ENCODE measurements at regions not wholly inside any gene's neighbourhood (a gene's known extent, or its start where the extent isn't known, plus 50 kb on each side); places are given as distances from the start of the nearest gene placed in this dataset.

- no peak overlapping the region for H2AK5ac ChIP-seq (ENCODE audit: low read length, severe bottlenecking)
- H3K9ac ChIP-seq (ENCODE audit: low read length), result no peak overlapping the region
- no peak for DNase-seq
- WGBS, result 83% methylated on average over 2 of the region's 2 CpGs
- no peak overlapping the region for H3K14ac ChIP-seq (ENCODE audit: low read length in 2 of 2)
- no peak overlapping the region for H3K23ac ChIP-seq (ENCODE audit: low read length in 2 of 2)
- H3K9me3 ChIP-seq (ENCODE audit: control insufficient read depth, low read length), result no peaks in the 10 kb centered on the region
- H3K27ac ChIP-seq (ENCODE audit: low read length, poor library complexity, severe bottlenecking), result no peak overlapping the region
- no peak overlapping the region for H2AFZ ChIP-seq (ENCODE audit: low read depth, low read length)
- no peaks in the 10 kb centered on the region for H3K79me1 ChIP-seq (replicated peaks; ENCODE audit: low read length, poor library complexity, severe bottlenecking)
- H3K18ac ChIP-seq (ENCODE audit: low read depth in 1 of 2, low read length in 2 of 2), result no peak overlapping the region
- no peak overlapping the region for H4K91ac ChIP-seq (ENCODE audit: low read length)
- no peak overlapping the region for H3K4ac ChIP-seq (ENCODE audit: low read depth in 1 of 2, low read length in 2 of 2)
- H3K4me3 ChIP-seq (ENCODE audit: insufficient read depth in 1 of 2, low read depth in 1 of 2, low read length in 2 of 2), result no peak overlapping the region
- no peak overlapping the region for H4K8ac ChIP-seq (ENCODE audit: low read length)
- no peak overlapping the region for H2BK15ac ChIP-seq (ENCODE audit: low read depth, poor library complexity, severe bottlenecking)
- H2BK12ac ChIP-seq (ENCODE audit: low read length in 2 of 2), result no peak overlapping the region
- H2BK120ac ChIP-seq (ENCODE audit: low read depth, low read length), result no peak overlapping the region
- H3K36me3 ChIP-seq (ENCODE audit: control insufficient read depth in 1 of 2, insufficient read depth in 2 of 2, low read depth in 1 of 2, low read length in 2 of 2), result no peaks in the 10 kb centered on the region
- no peak overlapping the region for H2BK5ac ChIP-seq (ENCODE audit: low read depth, low read length, poor library complexity, severe bottlenecking)
- no peaks in the 10 kb centered on the region for H3K4me1 ChIP-seq (ENCODE audit: control insufficient read depth, insufficient read depth, low read depth, low read length)
- peaks cover 0 to 4% of the 10 kb centered on the region in 2 experiments for H3K27me3 ChIP-seq (ENCODE audit: control insufficient read depth in 1 of 2, insufficient read depth in 1 of 2, low read length in 2 of 2)
- no peak overlapping the region for H3K4me2 ChIP-seq (ENCODE audit: low read length, poor library complexity, severe bottlenecking)
These were observed 334.2 kb upstream of the RSPO3 start for GRCh38 chr6:126784161-126784790.

- Histone ChIP-seq H2BK5ac (ENCODE audit: low read depth, low read length, poor library complexity, severe bottlenecking) (no peak overlapping the region), H3K14ac (ENCODE audit: low read length in 2 of 2) (no peak overlapping the region), H4K91ac (ENCODE audit: low read length) (no peak overlapping the region), H3K27ac (ENCODE audit: low read length, poor library complexity, severe bottlenecking) (no peak overlapping the region), H3K18ac (ENCODE audit: low read depth in 1 of 2, low read length in 2 of 2) (no peak overlapping the region), H2BK12ac (ENCODE audit: low read length in 2 of 2) (no peak overlapping the region), H3K4me3 (ENCODE audit: insufficient read depth in 1 of 2, low read depth in 1 of 2, low read length in 2 of 2) (no peak overlapping the region), H3K4ac (ENCODE audit: low read depth in 1 of 2, low read length in 2 of 2) (no peak overlapping the region), H2BK120ac (ENCODE audit: low read depth, low read length) (no peak overlapping the region), H3K36me3 (ENCODE audit: control insufficient read depth in 1 of 2, insufficient read depth in 2 of 2, low read depth in 1 of 2, low read length in 2 of 2) (no peaks in the 10 kb centered on the region), H3K23ac (ENCODE audit: low read length in 2 of 2) (no peak overlapping the region), H3K9ac (ENCODE audit: low read length) (no peak overlapping the region), H2AK5ac (ENCODE audit: low read length, severe bottlenecking) (no peak overlapping the region), H3K27me3 (ENCODE audit: control insufficient read depth in 1 of 2, insufficient read depth in 1 of 2, low read length in 2 of 2) (peaks cover 0 to 4% of the 10 kb centered on the region in 2 experiments), H3K4me1 (ENCODE audit: control insufficient read depth, insufficient read depth, low read depth, low read length) (no peaks in the 10 kb centered on the region), H2BK15ac (ENCODE audit: low read depth, poor library complexity, severe bottlenecking) (no peak overlapping the region), H3K79me1 (replicated peaks; ENCODE audit: low read length, poor library complexity, severe bottlenecking) (no peaks in the 10 kb centered on the region), H4K8ac (ENCODE audit: low read length) (no peak overlapping the region), H2AFZ (ENCODE audit: low read depth, low read length) (no peak overlapping the region), H3K9me3 (ENCODE audit: control insufficient read depth, low read length) (no peaks in the 10 kb centered on the region), H3K4me2 (ENCODE audit: low read length, poor library complexity, severe bottlenecking) (no peak overlapping the region)
- no peak for DNase-seq
- no CpG with 5 or more reads among the region's 1 CpG for WGBS
These were observed 332.2 kb upstream of the RSPO3 start for GRCh38 chr6:126786262-126786661.

GRCh38 chr6:126787635-126788034 is 330.8 kb upstream of the RSPO3 start:
- H3K4me2 ChIP-seq (ENCODE audit: low read length, poor library complexity, severe bottlenecking), result no peak overlapping the region
- no CpG with 5 or more reads among the region's 1 CpG for WGBS

DNA sequence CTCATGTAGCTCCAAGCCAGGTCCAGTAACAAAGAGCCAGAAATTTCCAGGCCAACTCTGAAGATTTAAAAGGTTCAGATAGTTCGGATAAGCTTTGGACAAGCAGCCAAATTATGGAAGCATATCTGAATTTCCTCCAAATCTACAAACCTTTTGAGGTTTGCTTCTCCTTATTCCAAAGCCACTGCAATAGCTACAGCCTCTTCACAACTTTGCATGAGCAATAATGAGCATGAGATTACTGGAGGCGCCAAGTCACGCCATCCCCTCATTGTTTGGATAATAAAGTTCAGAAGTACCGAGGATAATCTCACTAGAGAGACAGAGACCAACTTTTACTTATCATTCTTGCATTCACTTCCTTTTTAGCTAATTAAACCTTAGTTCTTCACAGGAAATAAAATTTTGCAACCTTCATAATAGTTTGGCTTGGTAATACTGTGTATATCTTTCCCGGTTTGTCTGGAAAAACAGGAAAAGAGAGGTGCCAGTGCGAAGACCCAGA is 329.6 kb upstream of the RSPO3 start:
- H3K23ac ChIP-seq (ENCODE audit: low read length in 2 of 2), result no peak overlapping the region
- H3K4me3 ChIP-seq (ENCODE audit: insufficient read depth in 1 of 2, low read depth in 1 of 2, low read length in 2 of 2), result no peak overlapping the region
- no peak overlapping the region for H2AK5ac ChIP-seq (ENCODE audit: low read length, severe bottlenecking)
- H3K4me1 ChIP-seq (ENCODE audit: control insufficient read depth, insufficient read depth, low read depth, low read length), result no peaks in the 10 kb centered on the region
- no peak overlapping the region for H2BK5ac ChIP-seq (ENCODE audit: low read depth, low read length, poor library complexity, severe bottlenecking)
- H2BK120ac ChIP-seq (ENCODE audit: low read depth, low read length), result no peak overlapping the region
- no peak overlapping the region for H3K4ac ChIP-seq (ENCODE audit: low read depth in 1 of 2, low read length in 2 of 2)
- no peak overlapping the region for H3K18ac ChIP-seq (ENCODE audit: low read depth in 1 of 2, low read length in 2 of 2)
- H2AFZ ChIP-seq (ENCODE audit: low read depth, low read length), result no peak overlapping the region
- no peak for DNase-seq
- H3K9ac ChIP-seq (ENCODE audit: low read length), result peak overlapping the region; percentile 50
- H4K91ac ChIP-seq (ENCODE audit: low read length), result no peak overlapping the region
- H3K9me3 ChIP-seq (ENCODE audit: control insufficient read depth, low read length), result no peaks in the 10 kb centered on the region
- no peaks in the 10 kb centered on the region for H3K79me1 ChIP-seq (replicated peaks; ENCODE audit: low read length, poor library complexity, severe bottlenecking)
- H3K14ac ChIP-seq (ENCODE audit: low read length in 2 of 2), result no peak overlapping the region
- no peak overlapping the region for H4K8ac ChIP-seq (ENCODE audit: low read length)
- H3K36me3 ChIP-seq (ENCODE audit: control insufficient read depth in 1 of 2, insufficient read depth in 2 of 2, low read depth in 1 of 2, low read length in 2 of 2), result no peaks in the 10 kb centered on the region
- no peak overlapping the region for H2BK12ac ChIP-seq (ENCODE audit: low read length in 2 of 2)
- no peak overlapping the region for H3K27ac ChIP-seq (ENCODE audit: low read length, poor library complexity, severe bottlenecking)
- peaks cover 0 to 4% of the 10 kb centered on the region in 2 experiments for H3K27me3 ChIP-seq (ENCODE audit: control insufficient read depth in 1 of 2, insufficient read depth in 1 of 2, low read length in 2 of 2)
- WGBS, result 81% methylated on average over 6 of the region's 6 CpGs
- no peak overlapping the region for H3K4me2 ChIP-seq (ENCODE audit: low read length, poor library complexity, severe bottlenecking)
- no peak overlapping the region for H2BK15ac ChIP-seq (ENCODE audit: low read depth, poor library complexity, severe bottlenecking)

More at GRCh38 chr6:126787635-126788034, 330.8 kb upstream of the RSPO3 start:
- H3K14ac ChIP-seq (ENCODE audit: low read length in 2 of 2), result no peak overlapping the region
- peaks cover 0 to 4% of the 10 kb centered on the region in 2 experiments for H3K27me3 ChIP-seq (ENCODE audit: control insufficient read depth in 1 of 2, insufficient read depth in 1 of 2, low read length in 2 of 2)
- no peak overlapping the region for H4K91ac ChIP-seq (ENCODE audit: low read length)
- no peak overlapping the region for H3K4ac ChIP-seq (ENCODE audit: low read depth in 1 of 2, low read length in 2 of 2)
- H3K4me3 ChIP-seq (ENCODE audit: insufficient read depth in 1 of 2, low read depth in 1 of 2, low read length in 2 of 2), result no peak overlapping the region
- no peak overlapping the region for H3K23ac ChIP-seq (ENCODE audit: low read length in 2 of 2)
- no peaks in the 10 kb centered on the region for H3K4me1 ChIP-seq (ENCODE audit: control insufficient read depth, insufficient read depth, low read depth, low read length)
- H3K36me3 ChIP-seq (ENCODE audit: control insufficient read depth in 1 of 2, insufficient read depth in 2 of 2, low read depth in 1 of 2, low read length in 2 of 2), result no peaks in the 10 kb centered on the region
- DNase-seq, result no peak
- no peaks in the 10 kb centered on the region for H3K79me1 ChIP-seq (replicated peaks; ENCODE audit: low read length, poor library complexity, severe bottlenecking)
- H2AK5ac ChIP-seq (ENCODE audit: low read length, severe bottlenecking), result no peak overlapping the region
- no peak overlapping the region for H2AFZ ChIP-seq (ENCODE audit: low read depth, low read length)
- H3K27ac ChIP-seq (ENCODE audit: low read length, poor library complexity, severe bottlenecking), result no peak overlapping the region
- H2BK120ac ChIP-seq (ENCODE audit: low read depth, low read length), result no peak overlapping the region
- H4K8ac ChIP-seq (ENCODE audit: low read length), result no peak overlapping the region
- H3K9me3 ChIP-seq (ENCODE audit: control insufficient read depth, low read length), result no peaks in the 10 kb centered on the region
- H2BK12ac ChIP-seq (ENCODE audit: low read length in 2 of 2), result no peak overlapping the region
- H3K9ac ChIP-seq (ENCODE audit: low read length), result no peak overlapping the region
- H2BK5ac ChIP-seq (ENCODE audit: low read depth, low read length, poor library complexity, severe bottlenecking), result no peak overlapping the region
- H3K18ac ChIP-seq (ENCODE audit: low read depth in 1 of 2, low read length in 2 of 2), result no peak overlapping the region
- no peak overlapping the region for H2BK15ac ChIP-seq (ENCODE audit: low read depth, poor library complexity, severe bottlenecking)

Data from mesenchymal stem cell (in vitro differentiated cells and primary cell).